HG02571 (cell line): ENCODE measurements at regions not wholly inside any gene's neighbourhood (a gene's known extent, or its start where the extent isn't known, plus 50 kb on each side); places are given as distances from the start of the nearest gene placed in this dataset.

Experiments
- ATAC-seq: cut with Tn5 transposase; IDR thresholded peaks from one replicate; pipeline ENCODE4 v1.9.1; 2021; ENCODE audit warnings: mild to moderate bottlenecking, moderate library complexity; ENCODE audit not compliant: unreplicated experiment

GRCh38 chr4:186930024-186930423, 206.4 kb upstream of the FAT1 start:
- ATAC-seq = no peak

- ATAC-seq = no peak
Measured at GRCh38 chr4:186931519-186931918, 207.9 kb upstream of the FAT1 start.

GRCh38 chr4:186932196-186932595, 208.5 kb upstream of the FAT1 start:
- ATAC-seq = no peak

GRCh38 chr4:186932631-186933187, 209.1 kb upstream of the FAT1 start:
- no peak for ATAC-seq

GRCh38 chr4:186934244-186934643, 210.6 kb upstream of the FAT1 start:
- no peak for ATAC-seq

- ATAC-seq = no peak
Measured at GRCh38 chr4:186934841-186935443, 211.3 kb upstream of the FAT1 start.

GRCh38 chr4:186935901-186936300, 212.2 kb upstream of the FAT1 start:
- no peak for ATAC-seq

- ATAC-seq = no peak
Measured at GRCh38 chr4:186936496-186937375, 213.1 kb upstream of the FAT1 start.

GRCh38 chr4:186939226-186939625, 215.6 kb upstream of the FAT1 start:
- ATAC-seq = no peak

GRCh38 chr4:186939766-186940165, 216.1 kb upstream of the FAT1 start:
- ATAC-seq = no peak

- ATAC-seq = no peak
Measured at GRCh38 chr4:186940476-186940875, 216.8 kb upstream of the FAT1 start.

- ATAC-seq = no peak
Measured at GRCh38 chr4:186942758-186943377, 219.2 kb upstream of the FAT1 start.

GRCh38 chr4:186943411-186943810, 219.8 kb upstream of the FAT1 start:
- ATAC-seq = no peak

GRCh38 chr4:186946136-186946535, 222.5 kb upstream of the FAT1 start:
- ATAC-seq = no peak

GRCh38 chr4:186946682-186947294, 223.1 kb upstream of the FAT1 start:
- no peak for ATAC-seq

GRCh38 chr4:186948361-186949242, 224.9 kb upstream of the FAT1 start:
- no peak for ATAC-seq

- no peak for ATAC-seq
Measured at GRCh38 chr4:186949847-186950246, 226.2 kb upstream of the FAT1 start.

- ATAC-seq = no peak
Measured at GRCh38 chr4:186952709-186953108, 229.1 kb upstream of the FAT1 start.

GRCh38 chr4:186953599-186954260, 230.1 kb upstream of the FAT1 start:
- ATAC-seq = no peak

GRCh38 chr4:186954509-186954908, 230.9 kb upstream of the FAT1 start:
- ATAC-seq = no peak
